HEK293 (cell line): ENCODE measurements at regions not wholly inside any gene's neighbourhood (a gene's known extent, or its start where the extent isn't known, plus 50 kb on each side); places are given as distances from the start of the nearest gene placed in this dataset.

ENCODE experiments used
- CTCF ChIA-PET: fragments of 350-600 bp; formaldehyde crosslinking; extraction: SDS; loops from one replicate; lab custom pipeline; 2021; ENCODE audit warnings: antibody characterized with exemption; lab: Yijun Ruan, JAX
- POLR2A ChIA-PET: fragments of 300-600 bp; formaldehyde crosslinking; extraction: SDS; loops from one replicate; lab custom pipeline; 2020; ENCODE audit warnings: antibody characterized with exemption, inconsistent platforms; lab: Yijun Ruan, JAX
- H3K27ac ChIP-seq: fragments of 200-500 bp; sonication (Bioruptor generic); 2 replicates; pipeline ENCODE4 v1.5.1; 2014; ENCODE audit warnings: low read depth, low read length, control low read depth, inconsistent platforms; ENCODE audit errors: extremely low read depth
- H3K36me3 ChIP-seq, 2 experiments: fragments of 200-500 bp in 1 of 2; sonication (Bioruptor generic) in 1 of 2; 1 replicate in 1 of 2; 2 replicates in 1 of 2; pipeline ENCODE4 v1.5.1; 2014 to 2017; ENCODE audit warnings: inconsistent platforms in 2 of 2, low read length in 2 of 2; ENCODE audit not compliant: control insufficient read depth in 2 of 2, insufficient read depth in 1 of 2
- H3K4me1 ChIP-seq: fragments of 200-500 bp; sonication (Bioruptor generic); 2 replicates; pipeline ENCODE4 v1.5.1; 2014; ENCODE audit warnings: mild to moderate bottlenecking, low read length, inconsistent platforms; ENCODE audit not compliant: control insufficient read depth, insufficient read depth
- H3K4me3 ChIP-seq: 2 replicates; pipeline ENCODE4 v1.5.1; 2011; ENCODE audit warnings: low read depth, mild to moderate bottlenecking, control low read depth, low read length, moderate library complexity
- H3K9me3 ChIP-seq: fragments of 200-500 bp; sonication (Bioruptor generic); 2 replicates; pipeline ENCODE4 v1.5.1; 2014; ENCODE audit warnings: low read depth, low read length, inconsistent platforms; ENCODE audit not compliant: control insufficient read depth, insufficient read depth
- HOXC10 ChIP-seq: sonication (generic); formaldehyde crosslinking; IDR thresholded peaks from 2 replicates; pipeline ENCODE4 v1.8.1; 2023; ENCODE audit warnings: mild to moderate bottlenecking, missing genetic modification reagents
- KLF1 ChIP-seq: fragments of 450-650 bp; formaldehyde crosslinking; IDR thresholded peaks from 2 replicates; pipeline ENCODE4 v1.5.1; 2016; ENCODE audit warnings: missing biosample characterization, missing genetic modification characterization
- KLF10 ChIP-seq: fragments of 450-650 bp; IDR thresholded peaks from 2 replicates; pipeline ENCODE4 v1.5.1; 2018; ENCODE audit warnings: missing biosample characterization, mild to moderate bottlenecking, missing genetic modification characterization
- KLF16 ChIP-seq: fragments of 450-650 bp; formaldehyde crosslinking; IDR thresholded peaks from 2 replicates; pipeline ENCODE4 v1.5.1; 2017; ENCODE audit warnings: missing biosample characterization, missing genetic modification characterization
- KLF9 ChIP-seq: fragments of 450-650 bp; formaldehyde crosslinking; IDR thresholded peaks from 2 replicates; pipeline ENCODE4 v1.5.1; 2016; ENCODE audit warnings: missing biosample characterization, missing genetic modification characterization, low read depth
- PBX3 ChIP-seq: sonication (generic); formaldehyde crosslinking; IDR thresholded peaks from 2 replicates; pipeline ENCODE4 v1.8.1; 2022; ENCODE audit warnings: mild to moderate bottlenecking, moderate library complexity, missing genetic modification reagents
- SCRT1 ChIP-seq: fragments of 450-650 bp; formaldehyde crosslinking; IDR thresholded peaks from 2 replicates; pipeline ENCODE4 v1.5.1; 2016; ENCODE audit warnings: missing biosample characterization, missing genetic modification characterization, borderline replicate concordance
- SCRT2 ChIP-seq: fragments of 450-650 bp; formaldehyde crosslinking; IDR thresholded peaks from 2 replicates; pipeline ENCODE4 v1.5.1; 2016; ENCODE audit warnings: missing biosample characterization, missing genetic modification characterization
- TCF7L2 ChIP-seq: IDR thresholded peaks from 2 replicates; pipeline ENCODE4 v1.6.1; 2011; ENCODE audit warnings: low read depth, mild to moderate bottlenecking, inconsistent platforms, low read length, moderate library complexity, borderline replicate concordance
- YY2 ChIP-seq: fragments of 450-650 bp; formaldehyde crosslinking; IDR thresholded peaks from 2 replicates; pipeline ENCODE4 v1.5.1; 2016; ENCODE audit warnings: missing biosample characterization, missing genetic modification characterization
- ZBTB1 ChIP-seq: fragments of 450-650 bp; formaldehyde crosslinking; IDR thresholded peaks from 2 replicates; pipeline ENCODE4 v1.5.1; 2016; ENCODE audit warnings: missing biosample characterization, missing genetic modification characterization
- ZBTB6 ChIP-seq: fragments of 450-650 bp; formaldehyde crosslinking; IDR thresholded peaks from 2 replicates; pipeline ENCODE4 v1.5.1; 2017; ENCODE audit warnings: missing biosample characterization, missing genetic modification characterization
- ZBTB7A ChIP-seq: fragments of 450-650 bp; formaldehyde crosslinking; IDR thresholded peaks from 2 replicates; pipeline ENCODE4 v1.5.1; 2016; ENCODE audit warnings: low read depth, missing biosample characterization, missing genetic modification characterization
- ZFP3 ChIP-seq: fragments of 450-650 bp; formaldehyde crosslinking; IDR thresholded peaks from 2 replicates; pipeline ENCODE4 v1.5.1; 2016; ENCODE audit warnings: low read depth, missing biosample characterization, missing genetic modification characterization
- ZNF114 ChIP-seq: fragments of 450-650 bp; formaldehyde crosslinking; IDR thresholded peaks from 2 replicates; pipeline ENCODE4 v1.5.0; 2017; ENCODE audit warnings: missing biosample characterization, missing genetic modification characterization
- ZNF133 ChIP-seq: fragments of 450-650 bp; formaldehyde crosslinking; IDR thresholded peaks from 2 replicates; pipeline ENCODE4 v1.5.1; 2016; ENCODE audit warnings: missing biosample characterization, missing genetic modification characterization
- ZNF138 ChIP-seq: fragments of 450-650 bp; formaldehyde crosslinking; IDR thresholded peaks from 2 replicates; pipeline ENCODE4 v1.5.1; 2016; ENCODE audit warnings: missing biosample characterization, missing genetic modification characterization, borderline replicate concordance
- ZNF146 ChIP-seq: fragments of 450-650 bp; formaldehyde crosslinking; IDR thresholded peaks from 2 replicates; pipeline ENCODE4 v1.5.1; 2016; ENCODE audit warnings: missing biosample characterization, missing genetic modification characterization
- ZNF175 ChIP-seq: fragments of 450-650 bp; formaldehyde crosslinking; IDR thresholded peaks from 2 replicates; pipeline ENCODE4 v1.5.1; 2016; ENCODE audit warnings: missing biosample characterization, missing genetic modification characterization
- ZNF2 ChIP-seq: fragments of 450-650 bp; formaldehyde crosslinking; IDR thresholded peaks from 2 replicates; pipeline ENCODE4 v1.5.1; 2016; ENCODE audit warnings: missing biosample characterization, missing genetic modification characterization
- ZNF211 ChIP-seq: fragments of 450-650 bp; formaldehyde crosslinking; IDR thresholded peaks from 2 replicates; pipeline ENCODE4 v1.5.1; 2016; ENCODE audit warnings: low read depth, missing biosample characterization, missing genetic modification characterization
- ZNF214 ChIP-seq: fragments of 450-650 bp; formaldehyde crosslinking; IDR thresholded peaks from 2 replicates; pipeline ENCODE4 v1.5.1; 2017; ENCODE audit warnings: missing biosample characterization, mild to moderate bottlenecking, missing genetic modification characterization, borderline replicate concordance
- ZNF23 ChIP-seq: fragments of 450-650 bp; formaldehyde crosslinking; IDR thresholded peaks from 2 replicates; pipeline ENCODE4 v1.5.1; 2016; ENCODE audit warnings: missing biosample characterization, missing genetic modification characterization, borderline replicate concordance
- ZNF354C ChIP-seq: fragments of 450-650 bp; formaldehyde crosslinking; IDR thresholded peaks from 2 replicates; pipeline ENCODE4 v1.5.1; 2016; ENCODE audit warnings: missing biosample characterization, missing genetic modification characterization, low read depth, borderline replicate concordance
- ZNF362 ChIP-seq: fragments of 450-650 bp; formaldehyde crosslinking; IDR thresholded peaks from 2 replicates; pipeline ENCODE4 v1.5.1; 2016; ENCODE audit warnings: missing biosample characterization, missing genetic modification characterization
- ZNF391 ChIP-seq: fragments of 450-650 bp; formaldehyde crosslinking; IDR thresholded peaks from 2 replicates; pipeline ENCODE4 v1.5.1; 2016; ENCODE audit warnings: low read depth, missing biosample characterization, missing genetic modification characterization, borderline replicate concordance
- ZNF426 ChIP-seq: fragments of 450-650 bp; formaldehyde crosslinking; IDR thresholded peaks from 2 replicates; pipeline ENCODE4 v1.5.1; 2017; ENCODE audit warnings: missing biosample characterization, missing genetic modification characterization, mild to moderate bottlenecking, inconsistent platforms, moderate library complexity
- ZNF596 ChIP-seq: fragments of 450-650 bp; IDR thresholded peaks from 2 replicates; pipeline ENCODE4 v1.5.0; 2018; ENCODE audit warnings: missing biosample characterization, mild to moderate bottlenecking, missing genetic modification characterization, moderate library complexity
- ZNF600 ChIP-seq: fragments of 450-650 bp; formaldehyde crosslinking; IDR thresholded peaks from 2 replicates; pipeline ENCODE4 v1.5.1; 2016; ENCODE audit warnings: missing biosample characterization, missing genetic modification characterization
- ZNF645 ChIP-seq: fragments of 450-650 bp; formaldehyde crosslinking; IDR thresholded peaks from 2 replicates; pipeline ENCODE4; 2016; ENCODE audit warnings: missing biosample characterization, missing genetic modification characterization
- ZNF677 ChIP-seq: fragments of 450-650 bp; IDR thresholded peaks from 2 replicates; pipeline ENCODE4 v1.5.0; 2018; ENCODE audit warnings: missing biosample characterization, mild to moderate bottlenecking, missing genetic modification characterization, moderate library complexity
- ZNF830 ChIP-seq: fragments of 450-650 bp; IDR thresholded peaks from 2 replicates; pipeline ENCODE4 v1.5.0; 2018; ENCODE audit warnings: missing biosample characterization, missing genetic modification characterization, low read depth, mild to moderate bottlenecking, moderate library complexity

- Histone ChIP-seq H3K9me3 (no peaks in the 10 kb centered on the region), H3K27ac (no peak overlapping the region), H3K4me3 (no peak overlapping the region), H3K36me3 (no peaks in the 10 kb centered on the region), H3K4me1 (no peaks in the 10 kb centered on the region)
- ChIA-PET CTCF (interaction anchor here (0.6 to 3.2 kb wide), 6 partner anchors 11 to 492 kb away, joined by 3 to 17 read pairs (median 4); no protein-coding TSS in a partner anchor), POLR2A (no interaction called here)
- TF ChIP-seq ZNF175 (tag by site-specific recombination), result no peak
- TF ChIP-seq ZNF138 (tag by site-specific recombination), result no peak
- TF ChIP-seq ZNF146, result no peak
- TF ChIP-seq ZBTB7A (tag by site-specific recombination), result no peak
- TF ChIP-seq ZNF677 (tag by site-specific recombination), result no peak
- TF ChIP-seq ZNF354C (tag by site-specific recombination), result no peak
- TF ChIP-seq ZNF391, result no peak
- no peak for TF ChIP-seq KLF10 (tag by site-specific recombination)
- no peak for TF ChIP-seq ZNF426 (tag by site-specific recombination)
- no peak for TF ChIP-seq ZNF133 (tag by site-specific recombination)
- no peak for TF ChIP-seq ZNF600 (tag by site-specific recombination)
- no peak for TF ChIP-seq ZBTB6 (tag by site-specific recombination)
- no peak for TF ChIP-seq ZBTB1 (tag by site-specific recombination)
- no peak for TF ChIP-seq ZFP3
- TF ChIP-seq KLF16 (tag by site-specific recombination), result no peak
- no peak for TF ChIP-seq PBX3 (CRISPR knock-in tag)
- TF ChIP-seq HOXC10 (CRISPR knock-in tag), result no peak
- no peak for TF ChIP-seq YY2 (tag by site-specific recombination)
- no peak for TF ChIP-seq TCF7L2
Measured at GRCh38 chr2:191543708-191544107, 134.2 kb upstream of the NABP1 start.

GRCh38 chr2:191544461-191545062 lies 133.4 kb upstream of the NABP1 start:
- Histone ChIP-seq H3K27ac (no peak overlapping the region), H3K36me3 (no peaks in the 10 kb centered on the region), H3K4me3 (no peak overlapping the region), H3K9me3 (no peaks in the 10 kb centered on the region), H3K4me1 (no peaks in the 10 kb centered on the region)
- POLR2A ChIA-PET, result no interaction called here
- CTCF ChIA-PET, result interaction anchor here (0.6 to 3.2 kb wide), 4 partner anchors 10 to 493 kb away, joined by 3 to 17 read pairs (median 4); no protein-coding TSS in a partner anchor
- TF ChIP-seq ZNF114 (tag by site-specific recombination) (no peak), SCRT2 (tag by site-specific recombination) (no peak), SCRT1 (no peak), ZNF596 (no peak), ZNF645 (tag by site-specific recombination) (no peak), ZNF2 (tag by site-specific recombination) (no peak), ZNF23 (tag by site-specific recombination) (no peak), ZNF830 (tag by site-specific recombination) (no peak), ZNF362 (no peak), KLF9 (tag by site-specific recombination) (no peak), ZNF211 (tag by site-specific recombination) (no peak), KLF1 (tag by site-specific recombination) (no peak), ZNF214 (tag by site-specific recombination) (no peak), ZBTB6 (tag by site-specific recombination) (no peak)
